AG04449 (cell line): ENCODE measurements at regions not wholly inside any gene's neighbourhood (a gene's known extent, or its start where the extent isn't known, plus 50 kb on each side); places are given as distances from the start of the nearest gene placed in this dataset.
A peak's percentile ranks its signal among the peaks of the same experiment; 100 is the strongest.

ENCODE experiments used
- CTCF ChIA-PET: fragments of 350-600 bp; formaldehyde crosslinking; extraction: SDS; loops from one replicate; lab custom pipeline; 2021; ENCODE audit warnings: antibody characterized with exemption; lab: Yijun Ruan, JAX
- POLR2A ChIA-PET: fragments of 400-600, 350-600 bp; formaldehyde crosslinking; extraction: SDS; loops from one replicate; lab custom pipeline; 2020; ENCODE audit warnings: antibody characterized with exemption, inconsistent platforms; lab: Yijun Ruan, JAX
- DNase-seq: peaks from one replicate; pipeline ENCODE4 v3.0.0-alpha.2; 2010; ENCODE audit warnings: low read depth, low spot score
- H3K4me3 ChIP-seq: 2 replicates; pipeline ENCODE4 v1.5.1; 2011; ENCODE audit warnings: low read depth, mild to moderate bottlenecking, control low read depth, low read length
- CTCF ChIP-seq: IDR thresholded peaks from one replicate; pipeline ENCODE4 v1.5.1; 2011; ENCODE audit warnings: mild to moderate bottlenecking, moderate library complexity, low read length, control low read depth, inconsistent platforms; ENCODE audit not compliant: insufficient read depth; ENCODE audit errors: missing control alignments

- ChIA-PET POLR2A (no interaction called here), CTCF (interaction anchor here (0.8 to 7.7 kb wide), 3 partner anchors 15 to 160 kb away, joined by 3 to 158 read pairs (median 3); no protein-coding TSS in a partner anchor)
- no peak for DNase-seq
- H3K4me3 ChIP-seq = no peak overlapping the region
- TF ChIP-seq CTCF = no peak
Observed at GRCh38 chrX:109854096-109854495, 121.0 kb upstream of the ACSL4 start.

GRCh38 chrX:109855501-109855900, 122.4 kb upstream of the ACSL4 start:
- H3K4me3 ChIP-seq = no peak overlapping the region
- DNase-seq = no peak
- POLR2A ChIA-PET = no interaction called here
- CTCF ChIA-PET = interaction anchor here (0.8 to 7.7 kb wide), 8 partner anchors 14 to 221 kb away, joined by 3 to 158 read pairs (median 16); no protein-coding TSS in a partner anchor
- no peak for TF ChIP-seq CTCF

GRCh38 chrX:109856974-109857373, 123.9 kb upstream of the ACSL4 start:
- ChIA-PET CTCF (interaction anchor here (0.6 to 7.7 kb wide), 34 partner anchors 9 to 225 kb away, joined by 3 to 158 read pairs (median 6); partner anchors contain the start of gene ACSL4), POLR2A (interaction anchor here (0.9 kb wide), 1 partner anchor 144 kb away, joined by 4 read pairs; no protein-coding TSS in a partner anchor)
- DNase-seq = no peak
- H3K4me3 ChIP-seq = no peak overlapping the region
- peak; percentile 34 for TF ChIP-seq CTCF

GRCh38 chrX:109857584-109858228, 124.6 kb upstream of the ACSL4 start:
- ChIA-PET CTCF (interaction anchor here (0.9 to 7.7 kb wide), 31 partner anchors 9 to 226 kb away, joined by 3 to 158 read pairs (median 6); partner anchors contain the start of gene ACSL4), POLR2A (no interaction called here)
- TF ChIP-seq CTCF = no peak
- no peak overlapping the region for H3K4me3 ChIP-seq
- no peak for DNase-seq

GRCh38 chrX:109858602-109859341, 125.7 kb upstream of the ACSL4 start:
- no peak for TF ChIP-seq CTCF
- ChIA-PET CTCF (interaction anchor here (0.7 to 7.7 kb wide), 11 partner anchors 10 to 164 kb away, joined by 3 to 158 read pairs (median 3); no protein-coding TSS in a partner anchor), POLR2A (no interaction called here)
- H3K4me3 ChIP-seq = no peak overlapping the region
- no peak for DNase-seq

DNA sequence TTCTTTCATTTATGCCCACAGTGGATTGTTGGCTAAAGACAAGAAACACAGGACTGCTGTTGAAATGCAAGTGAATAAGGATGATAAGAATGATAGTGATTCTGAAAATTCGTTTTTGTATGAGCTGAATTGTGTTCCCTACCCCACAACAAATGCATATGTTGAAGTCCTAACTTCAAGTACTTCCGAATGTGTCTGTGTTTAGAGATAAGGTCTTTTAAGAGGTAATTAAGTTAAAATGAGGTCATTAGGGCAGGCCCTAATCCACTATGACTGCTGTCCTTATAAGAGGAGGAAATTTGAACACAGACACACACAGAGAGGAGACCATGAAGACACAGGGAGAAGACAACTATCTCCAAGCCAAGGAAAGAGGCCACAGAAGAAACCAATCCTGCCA, 126.6 kb upstream of the ACSL4 start:
- ChIA-PET POLR2A (no interaction called here), CTCF (interaction anchor here (0.8 to 7.7 kb wide), 2 partner anchors 146 to 148 kb away, joined by 3 to 158 read pairs; no protein-coding TSS in a partner anchor)
- no peak overlapping the region for H3K4me3 ChIP-seq
- no peak for TF ChIP-seq CTCF
- DNase-seq = no peak
